A673 (cell line): ENCODE measurements at regions not wholly inside any gene's neighbourhood (a gene's known extent, or its start where the extent isn't known, plus 50 kb on each side); places are given as distances from the start of the nearest gene placed in this dataset.

Source experiments
- BruUV-seq: library from RNA; stranded (reverse); fragments of 400-500 nt; replicated peaks from 2 replicates; lab custom pipeline; 2021; lab: Mats Ljungman, UMichigan
- CTCF ChIA-PET: fragments of 300-600 bp; sonication (Branson Sonifier 250); formaldehyde crosslinking; loops from one replicate; lab custom pipeline; 2022; ENCODE audit warnings: antibody characterized with exemption; lab: Charles Lee
- POLR2A ChIA-PET: fragments of 300-600 bp; sonication (Branson Sonifier 250); formaldehyde crosslinking; loops from one replicate; lab custom pipeline; 2022; ENCODE audit warnings: antibody characterized with exemption; ENCODE audit not compliant: low non-redundant PET; lab: Charles Lee
- DNase-seq: peaks from one replicate; pipeline ENCODE4 v3.0.0-alpha.2; 2015; ENCODE audit warnings: low spot score
- H3K27ac ChIP-seq: fragments of 200-600 bp; sonication (generic); 2 replicates; pipeline ENCODE4 v1.5.1; 2016; ENCODE audit warnings: mixed run types, low read depth, mild to moderate bottlenecking, mixed read lengths, antibody characterized with exemption, low read length; ENCODE audit not compliant: poor library complexity, severe bottlenecking
- H3K27me3 ChIP-seq: fragments of 200-600 bp; sonication (generic); replicated peaks from 2 replicates; pipeline ENCODE4 v1.6.1; 2017; ENCODE audit warnings: mixed run types, low read depth, mild to moderate bottlenecking, mixed read lengths, antibody characterized with exemption, low read length; ENCODE audit not compliant: insufficient read depth, poor library complexity
- H3K36me3 ChIP-seq: fragments of 200-600 bp; sonication (generic); 2 replicates; pipeline ENCODE4 v1.6.1; 2016; ENCODE audit warnings: mixed run types, mild to moderate bottlenecking, mixed read lengths, antibody characterized with exemption, low read length; ENCODE audit not compliant: insufficient read depth, poor library complexity, severe bottlenecking
- H3K4me1 ChIP-seq: fragments of 200-600 bp; sonication (generic); 2 replicates; pipeline ENCODE4 v1.6.1; 2017; ENCODE audit warnings: mixed run types, mild to moderate bottlenecking, mixed read lengths, antibody characterized with exemption, low read length; ENCODE audit not compliant: insufficient read depth, poor library complexity, severe bottlenecking
- H3K4me3 ChIP-seq: fragments of 200-600 bp; sonication (generic); 2 replicates; pipeline ENCODE4 v1.5.1; 2016; ENCODE audit warnings: low read depth, mixed run types, mild to moderate bottlenecking, mixed read lengths, low read length; ENCODE audit not compliant: poor library complexity, severe bottlenecking
- H3K9me3 ChIP-seq: fragments of 200-600 bp; sonication (generic); 2 replicates; pipeline ENCODE4 v1.6.1; 2016; ENCODE audit warnings: mixed run types, low read depth, mild to moderate bottlenecking, mixed read lengths, antibody characterized with exemption, low read length; ENCODE audit not compliant: poor library complexity, severe bottlenecking
- EZH2 ChIP-seq: fragments of 200-600 bp; sonication (generic); IDR thresholded peaks from 2 replicates; pipeline ENCODE4 v1.6.1; 2017; ENCODE audit warnings: borderline replicate concordance, low read depth, mild to moderate bottlenecking, mixed read lengths, antibody characterized with exemption, low read length; ENCODE audit not compliant: poor library complexity, severe bottlenecking
- intact Hi-C: fragments of 100-400 bp; cut with micrococcal nuclease; formaldehyde crosslinking; loops from one replicate; pipeline ENCODE4 v1.10.0; 2022; ENCODE audit not compliant: unreplicated experiment
- TF ChIP-seq, protein P1 (sequence below): fragments of 300-800, 200-600 bp; sonication (generic); conservative IDR thresholded peaks from 2 replicates; pipeline ENCODE4 v1.5.1; 2017; ENCODE audit warnings: low read depth, mild to moderate bottlenecking, antibody characterized with exemption, low read length, moderate library complexity, mixed read lengths

DNA sequence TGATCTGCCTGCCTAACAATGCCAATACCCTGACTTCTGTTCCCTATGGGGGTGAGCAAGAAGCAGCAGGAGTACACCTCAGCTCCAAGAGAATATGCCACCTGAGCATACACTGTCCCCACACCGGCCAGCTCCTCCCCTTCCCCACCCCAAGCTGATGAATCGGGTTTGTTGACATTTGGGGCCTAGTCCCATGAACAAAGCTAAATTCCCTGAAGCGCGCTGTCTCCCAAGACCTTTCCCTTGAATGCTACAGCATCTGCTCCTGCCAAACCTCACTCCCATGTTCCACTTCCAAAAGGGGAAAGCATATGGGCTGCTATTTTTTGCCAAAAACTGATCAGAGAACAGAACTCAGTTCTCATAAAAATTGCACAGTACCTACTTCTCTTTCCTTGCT, 220.4 kb upstream of the CAMK1G start:
- H3K4me3 ChIP-seq = no peak overlapping the region
- H3K4me1 ChIP-seq = no peaks in the 10 kb centered on the region
- no peak overlapping the region for H3K27ac ChIP-seq
- H3K27me3 ChIP-seq = peaks cover 7% of the 10 kb centered on the region
- no peak for DNase-seq
- H3K9me3 ChIP-seq = no peaks in the 10 kb centered on the region
- ChIA-PET POLR2A (no interaction called here), CTCF (no interaction called here)
- H3K36me3 ChIP-seq = no peaks in the 10 kb centered on the region
- intact Hi-C loops = no loop called here
- no peak for TF ChIP-seq EZH2
- TF ChIP-seq, protein P1, sequence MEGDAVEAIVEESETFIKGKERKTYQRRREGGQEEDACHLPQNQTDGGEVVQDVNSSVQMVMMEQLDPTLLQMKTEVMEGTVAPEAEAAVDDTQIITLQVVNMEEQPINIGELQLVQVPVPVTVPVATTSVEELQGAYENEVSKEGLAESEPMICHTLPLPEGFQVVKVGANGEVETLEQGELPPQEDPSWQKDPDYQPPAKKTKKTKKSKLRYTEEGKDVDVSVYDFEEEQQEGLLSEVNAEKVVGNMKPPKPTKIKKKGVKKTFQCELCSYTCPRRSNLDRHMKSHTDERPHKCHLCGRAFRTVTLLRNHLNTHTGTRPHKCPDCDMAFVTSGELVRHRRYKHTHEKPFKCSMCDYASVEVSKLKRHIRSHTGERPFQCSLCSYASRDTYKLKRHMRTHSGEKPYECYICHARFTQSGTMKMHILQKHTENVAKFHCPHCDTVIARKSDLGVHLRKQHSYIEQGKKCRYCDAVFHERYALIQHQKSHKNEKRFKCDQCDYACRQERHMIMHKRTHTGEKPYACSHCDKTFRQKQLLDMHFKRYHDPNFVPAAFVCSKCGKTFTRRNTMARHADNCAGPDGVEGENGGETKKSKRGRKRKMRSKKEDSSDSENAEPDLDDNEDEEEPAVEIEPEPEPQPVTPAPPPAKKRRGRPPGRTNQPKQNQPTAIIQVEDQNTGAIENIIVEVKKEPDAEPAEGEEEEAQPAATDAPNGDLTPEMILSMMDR = no peak
- no TSS peak for BruUV-seq

DNA sequence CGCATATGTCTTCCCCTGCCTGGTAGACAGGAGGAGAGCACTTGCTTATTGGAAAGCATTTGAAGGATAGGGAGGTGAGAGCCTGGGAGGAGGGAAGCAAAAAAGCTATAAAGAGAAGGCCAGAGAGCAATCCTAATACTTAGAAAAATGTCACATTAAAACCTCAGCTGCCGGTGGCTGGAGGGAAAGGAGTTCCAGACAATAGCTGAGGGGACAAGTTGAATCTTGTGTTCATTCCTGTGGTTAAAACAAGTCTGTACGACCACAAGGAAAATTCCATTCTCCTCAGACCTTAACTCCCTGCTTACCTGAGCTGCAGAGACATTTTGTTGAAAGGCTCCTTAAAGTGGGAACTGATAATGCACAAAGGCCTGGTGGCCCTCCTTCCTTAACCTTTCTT, 218.8 kb upstream of the CAMK1G start:
- BruUV-seq = no TSS peak
- Histone ChIP-seq H3K9me3 (no peaks in the 10 kb centered on the region), H3K4me3 (no peak overlapping the region), H3K27me3 (peaks cover 7% of the 10 kb centered on the region), H3K36me3 (no peaks in the 10 kb centered on the region), H3K4me1 (no peaks in the 10 kb centered on the region), H3K27ac (no peak overlapping the region)
- ChIA-PET CTCF (no interaction called here), POLR2A (no interaction called here)
- no peak for DNase-seq
- intact Hi-C loops = no loop called here
- TF ChIP-seq, protein P1 = no peak
- TF ChIP-seq EZH2 = no peak

DNA sequence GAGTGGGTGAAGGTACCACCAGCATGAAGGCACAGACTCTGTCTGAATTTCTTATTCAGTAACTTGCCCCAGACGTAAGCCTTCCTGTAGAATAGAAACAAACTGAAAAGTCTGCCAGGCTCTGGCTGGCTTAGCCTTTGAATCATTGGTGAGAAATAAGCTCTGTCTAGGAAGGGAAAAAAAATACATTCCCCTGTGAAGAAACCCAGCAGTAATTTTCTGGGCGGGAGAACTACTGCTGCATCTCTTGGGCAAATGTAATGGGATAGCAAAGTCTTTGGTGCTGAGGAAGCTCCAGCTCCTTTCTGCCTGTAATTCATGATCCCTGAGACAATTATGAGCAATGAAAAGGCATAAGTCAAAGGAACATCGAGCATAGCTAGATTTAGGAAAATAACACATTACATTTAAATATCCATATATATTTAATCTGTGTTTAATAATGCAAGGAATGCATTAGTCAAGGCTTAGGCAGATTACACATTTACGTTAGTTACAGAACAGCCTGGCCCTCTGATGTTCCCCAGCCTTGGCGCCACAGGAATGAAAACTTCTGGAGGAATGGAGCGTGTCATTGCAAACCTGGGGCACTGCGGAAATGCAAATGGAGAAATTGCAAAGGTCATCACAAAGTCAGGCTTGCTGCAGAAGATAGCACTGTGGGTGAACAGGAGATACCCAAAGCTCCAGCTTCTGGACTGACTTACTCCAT, 216.3 kb upstream of the CAMK1G start:
- BruUV-seq = no TSS peak
- ChIA-PET CTCF (no interaction called here), POLR2A (no interaction called here)
- Histone ChIP-seq H3K4me3 (no peak overlapping the region), H3K9me3 (no peaks in the 10 kb centered on the region), H3K36me3 (no peaks in the 10 kb centered on the region), H3K27ac (no peak overlapping the region), H3K27me3 (peaks cover 4% of the 10 kb centered on the region), H3K4me1 (no peaks in the 10 kb centered on the region)
- TF ChIP-seq EZH2 = no peak
- TF ChIP-seq, protein P1 = no peak
- no peak for DNase-seq
- intact Hi-C loops = no loop called here
